ENCODE measurements at regions not wholly inside any gene's neighbourhood (a gene's known extent, or its start where the extent isn't known, plus 50 kb on each side); places are given as distances from the start of the nearest gene placed in this dataset.

DNA sequence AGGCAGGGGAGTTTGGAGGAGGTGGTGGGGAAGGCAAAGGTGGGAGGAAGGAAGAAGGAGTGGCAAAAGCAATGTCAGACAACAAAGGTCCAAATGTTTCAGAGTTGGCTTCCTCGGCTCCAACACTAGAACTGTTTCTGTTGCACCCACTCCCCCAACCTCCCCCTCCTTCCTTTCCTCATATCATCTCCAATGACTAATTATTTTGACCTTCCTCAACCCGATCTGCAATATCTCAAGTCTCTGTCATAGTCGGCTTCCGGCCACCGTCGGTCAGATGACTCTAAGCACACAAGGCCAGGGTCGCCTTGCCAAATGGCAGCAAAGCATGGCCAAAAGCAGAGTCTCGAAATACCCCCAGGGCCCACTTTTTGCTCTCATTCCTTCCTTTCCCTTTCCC, 637.0 kb upstream of the TBX3 start:
- Mint-ChIP-seq H3K4me3 (no peak overlapping the region), H3K4me1 (ENCODE audit: low read depth) (peaks cover 2% of the 10 kb centered on the region), H3K9me3 (peaks cover 14% of the 10 kb centered on the region), H3K36me3 (ENCODE audit: insufficient read depth) (no peaks in the 10 kb centered on the region), H3K27me3 (ENCODE audit: low read depth) (no peaks in the 10 kb centered on the region)
- DNase-seq (no peak), ATAC-seq (no peak)

DNA sequence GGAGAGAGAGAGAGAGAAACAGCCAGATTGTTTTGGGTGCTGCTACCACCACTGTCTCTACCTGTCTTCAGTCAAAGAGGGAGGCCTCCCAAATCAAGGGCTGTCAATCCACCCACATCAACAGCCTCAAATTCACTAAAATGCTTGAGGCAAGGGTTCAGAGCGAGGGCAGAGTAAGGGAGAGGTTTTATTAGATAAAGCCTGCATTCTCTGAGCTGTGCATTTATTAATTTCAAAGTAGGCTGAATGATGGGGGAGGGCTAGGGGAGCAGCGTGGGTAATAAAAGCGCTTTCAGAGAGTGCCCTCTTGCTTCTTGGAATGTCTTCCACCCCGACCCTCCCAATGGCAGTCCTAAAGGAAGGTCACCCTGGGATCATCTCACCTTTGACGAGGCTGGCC, 636.5 kb upstream of the TBX3 start:
- no peak for ATAC-seq
- Mint-ChIP-seq H3K4me3 (no peak overlapping the region), H3K27me3 (ENCODE audit: low read depth) (no peaks in the 10 kb centered on the region), H3K9me3 (peaks cover 14% of the 10 kb centered on the region), H3K36me3 (ENCODE audit: insufficient read depth) (no peaks in the 10 kb centered on the region), H3K4me1 (ENCODE audit: low read depth) (peaks cover 2% of the 10 kb centered on the region)
- DNase-seq = no peak

DNA sequence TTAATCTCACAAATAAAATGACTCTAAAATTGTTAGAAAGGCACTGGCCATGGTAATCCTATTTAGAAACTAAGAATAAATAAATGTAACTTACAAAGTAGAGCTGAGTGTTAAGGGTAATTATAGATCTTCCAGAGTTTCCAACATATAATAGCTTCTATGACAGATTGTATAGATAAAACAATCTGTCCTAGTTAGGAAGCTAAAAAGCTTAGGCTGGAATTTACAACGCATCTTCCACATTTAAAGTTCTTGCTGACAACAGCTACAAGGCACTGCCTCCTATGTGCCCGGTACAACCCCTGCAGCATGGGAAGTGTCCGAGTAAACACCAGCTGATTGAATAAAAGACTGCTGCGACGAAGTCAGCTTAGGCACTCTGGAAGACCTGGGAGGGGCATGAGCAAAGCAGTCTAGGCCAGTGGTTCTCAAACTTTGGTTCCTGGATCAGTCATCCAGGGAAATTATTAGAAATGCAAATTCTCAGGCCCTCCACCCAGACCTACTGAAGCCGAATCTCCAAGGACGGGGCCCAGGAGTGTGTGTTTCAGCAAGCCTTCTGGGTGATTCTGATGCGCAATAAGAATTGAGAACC, 635.6 kb upstream of the TBX3 start:
- DNase-seq = no peak
- Mint-ChIP-seq H3K36me3 (ENCODE audit: insufficient read depth) (no peaks in the 10 kb centered on the region), H3K4me3 (no peak overlapping the region), H3K27me3 (ENCODE audit: low read depth) (no peaks in the 10 kb centered on the region), H3K9me3 (peaks cover 8% of the 10 kb centered on the region), H3K4me1 (ENCODE audit: low read depth) (peaks cover 2% of the 10 kb centered on the region)
- ATAC-seq = no peak

DNA sequence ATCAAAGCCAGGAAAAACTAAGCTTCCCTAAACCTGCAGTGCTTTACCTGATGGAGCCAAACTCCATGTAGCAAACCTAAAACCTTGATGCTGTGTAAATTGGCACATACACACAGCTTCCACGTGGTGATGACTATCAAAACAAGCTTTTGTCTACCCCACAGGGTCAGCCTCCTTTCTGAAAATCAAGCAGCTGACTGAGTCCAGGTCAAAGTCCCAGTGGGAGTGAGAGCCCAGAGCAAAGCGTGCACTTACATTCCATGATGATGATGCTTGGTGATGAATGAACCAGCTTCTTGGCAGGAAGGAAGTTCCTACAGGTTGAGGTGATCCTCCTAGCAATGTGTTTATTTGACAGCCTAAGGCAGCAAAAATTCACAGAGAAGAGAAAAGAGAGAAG, 630.0 kb upstream of the TBX3 start:
- Mint-ChIP-seq H3K4me1 (ENCODE audit: low read depth) (no peaks in the 10 kb centered on the region), H3K4me3 (no peak overlapping the region), H3K27me3 (ENCODE audit: low read depth) (no peaks in the 10 kb centered on the region), H3K9me3 (peaks cover 12% of the 10 kb centered on the region), H3K36me3 (ENCODE audit: insufficient read depth) (no peaks in the 10 kb centered on the region)
- ATAC-seq (no peak), DNase-seq (no peak)

DNA sequence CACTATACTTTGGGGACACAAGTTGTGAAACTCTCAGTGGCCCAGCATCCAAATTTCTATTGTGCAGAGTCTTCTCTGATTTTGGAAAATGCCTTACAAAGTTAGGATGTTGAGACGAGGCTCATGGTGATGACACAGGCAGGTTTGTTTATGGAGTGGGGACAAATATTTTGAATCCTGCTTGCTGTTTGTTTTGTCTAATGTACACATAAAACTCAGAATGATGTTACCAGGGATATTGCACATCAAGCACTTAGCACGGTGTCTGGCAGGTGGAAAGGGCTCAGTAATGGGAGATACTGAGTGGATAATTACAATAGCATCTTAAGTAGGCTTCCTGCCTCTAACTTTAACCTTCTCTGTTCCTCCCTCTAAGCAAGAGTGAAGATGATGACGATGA, 628.9 kb upstream of the TBX3 start:
- Mint-ChIP-seq H3K9me3 (peaks cover 12% of the 10 kb centered on the region), H3K4me1 (ENCODE audit: low read depth) (no peaks in the 10 kb centered on the region)
- DNase-seq = no peak

DNA sequence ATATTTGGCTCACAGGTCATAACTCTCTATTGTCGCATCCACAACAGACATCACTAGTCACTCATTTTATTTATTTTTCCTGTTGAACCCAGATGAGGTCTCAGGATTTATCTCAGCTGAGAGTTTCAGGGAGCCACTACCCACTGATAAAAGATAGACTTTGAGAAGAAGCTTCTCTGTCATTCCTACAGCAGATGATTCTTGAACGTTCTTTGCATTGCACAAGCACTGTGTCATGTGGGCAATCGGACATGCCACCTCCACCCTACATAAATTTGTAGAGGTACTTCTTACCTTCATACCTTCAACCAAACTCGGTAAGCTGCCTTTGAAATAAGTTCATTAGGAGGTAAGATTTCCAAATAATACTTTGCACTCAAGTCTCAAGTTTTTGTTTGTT, 627.9 kb upstream of the TBX3 start:
- H3K27me3 Mint-ChIP-seq (ENCODE audit: low read depth) = no peaks in the 10 kb centered on the region
- H3K4me1 Mint-ChIP-seq (ENCODE audit: low read depth) = no peaks in the 10 kb centered on the region
- no peak for DNase-seq
- H3K4me3 Mint-ChIP-seq = no peak overlapping the region
- no peaks in the 10 kb centered on the region for H3K36me3 Mint-ChIP-seq (ENCODE audit: insufficient read depth)
- ATAC-seq = no peak
- H3K9me3 Mint-ChIP-seq = peaks cover 12% of the 10 kb centered on the region

More for the DNA sequence above, 628.9 kb upstream of the TBX3 start:
- no peaks in the 10 kb centered on the region for H3K27me3 Mint-ChIP-seq (ENCODE audit: low read depth)
- no peak for ATAC-seq
- H3K4me3 Mint-ChIP-seq = no peak overlapping the region
- no peaks in the 10 kb centered on the region for H3K36me3 Mint-ChIP-seq (ENCODE audit: insufficient read depth)

DNA sequence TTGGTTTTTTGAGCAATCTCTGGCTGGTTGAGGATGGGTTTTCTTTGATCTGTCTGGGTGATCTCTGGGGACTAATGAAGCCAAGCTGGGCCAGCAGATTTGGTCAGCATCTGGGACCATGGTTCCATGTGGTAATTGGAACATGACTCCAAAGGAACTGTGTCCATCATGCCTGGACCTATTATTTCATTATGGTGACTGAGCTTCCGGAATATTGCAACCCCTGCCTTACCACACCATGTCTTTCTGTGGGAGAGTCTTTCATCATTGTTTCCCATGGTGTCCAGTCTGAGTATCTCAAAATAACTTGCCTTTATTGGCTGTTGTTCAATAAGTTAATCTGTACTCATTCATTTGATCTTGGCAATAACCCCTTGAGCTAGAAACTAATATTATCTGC, 624.9 kb upstream of the TBX3 start:
- no peaks in the 10 kb centered on the region for H3K4me1 Mint-ChIP-seq (ENCODE audit: low read depth)
- ATAC-seq (no peak), DNase-seq (no peak)
- no peak overlapping the region for H3K4me3 Mint-ChIP-seq
- no peaks in the 10 kb centered on the region for H3K36me3 Mint-ChIP-seq (ENCODE audit: insufficient read depth)
- H3K27me3 Mint-ChIP-seq (ENCODE audit: low read depth) = no peaks in the 10 kb centered on the region
- peaks cover 6% of the 10 kb centered on the region for H3K9me3 Mint-ChIP-seq

DNA sequence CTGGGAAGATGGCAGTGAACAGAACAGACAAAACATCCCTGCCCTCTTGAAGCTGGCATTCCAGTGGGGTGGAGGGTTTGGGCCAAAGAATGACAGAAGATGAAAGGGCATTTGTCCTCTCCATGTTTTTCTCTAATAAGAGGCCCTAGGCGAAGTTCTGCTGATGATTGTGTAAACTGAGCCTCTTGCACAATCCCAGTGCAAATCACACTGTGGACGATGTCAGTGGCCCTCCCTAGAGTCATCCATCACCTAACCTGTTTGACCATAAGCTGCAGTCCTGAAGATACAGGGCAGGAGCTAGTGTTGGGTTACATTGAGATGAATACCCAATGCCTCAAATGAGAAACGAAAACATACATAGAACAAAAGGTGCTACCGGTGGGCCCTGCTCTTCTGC, 622.4 kb upstream of the TBX3 start:
- no peak for ATAC-seq
- peaks cover 8% of the 10 kb centered on the region for H3K9me3 Mint-ChIP-seq
- no peaks in the 10 kb centered on the region for H3K4me1 Mint-ChIP-seq (ENCODE audit: low read depth)
- no peak for DNase-seq
- no peak overlapping the region for H3K4me3 Mint-ChIP-seq
- H3K27me3 Mint-ChIP-seq (ENCODE audit: low read depth) = no peaks in the 10 kb centered on the region
- no peaks in the 10 kb centered on the region for H3K36me3 Mint-ChIP-seq (ENCODE audit: insufficient read depth)

DNA sequence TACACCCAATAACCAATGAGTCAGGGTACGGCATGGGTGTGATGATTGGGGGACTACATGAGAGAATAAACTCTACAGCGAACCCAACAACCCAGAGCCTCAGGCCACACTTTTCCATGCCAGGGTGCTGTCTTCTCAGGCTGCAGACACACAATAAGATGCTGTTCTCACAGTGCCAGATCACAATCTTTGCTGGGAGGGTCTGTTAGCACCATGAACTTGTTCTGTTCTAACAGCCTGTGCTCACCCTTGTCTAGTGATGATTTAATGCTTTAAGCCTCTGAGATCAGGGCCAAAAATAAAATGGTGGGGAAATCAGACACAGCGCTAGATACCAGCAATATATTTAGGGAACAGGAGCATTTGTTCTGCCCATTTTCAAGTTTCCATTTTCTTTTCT, 621.9 kb upstream of the TBX3 start:
- H3K27me3 Mint-ChIP-seq (ENCODE audit: low read depth) = no peaks in the 10 kb centered on the region
- no peaks in the 10 kb centered on the region for H3K36me3 Mint-ChIP-seq (ENCODE audit: insufficient read depth)
- ATAC-seq = no peak
- peaks cover 5% of the 10 kb centered on the region for H3K9me3 Mint-ChIP-seq
- no peak for DNase-seq
- H3K4me1 Mint-ChIP-seq (ENCODE audit: low read depth) = no peaks in the 10 kb centered on the region
- H3K4me3 Mint-ChIP-seq = no peak overlapping the region

DNA sequence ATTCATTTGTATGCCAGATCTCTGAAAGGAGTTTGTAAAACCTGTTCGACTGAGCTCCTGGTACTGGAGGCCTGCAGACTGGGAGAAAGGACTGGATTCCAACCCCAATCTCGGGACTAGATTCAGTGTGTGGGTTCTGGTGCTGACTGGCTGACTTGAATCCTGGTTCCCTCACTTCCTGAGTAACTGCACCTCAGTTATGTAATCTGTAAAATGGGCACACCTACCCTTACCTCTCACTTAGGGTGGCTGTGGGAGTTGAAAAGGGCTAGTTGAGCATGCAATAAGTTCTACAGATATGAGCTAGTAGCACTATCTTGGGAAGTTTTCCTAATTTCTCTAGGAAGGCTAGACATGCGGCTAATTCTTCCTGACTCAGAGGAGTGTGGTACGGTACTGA, 621.3 kb upstream of the TBX3 start:
- no peaks in the 10 kb centered on the region for H3K27me3 Mint-ChIP-seq (ENCODE audit: low read depth)
- H3K36me3 Mint-ChIP-seq (ENCODE audit: insufficient read depth) = no peaks in the 10 kb centered on the region
- H3K4me3 Mint-ChIP-seq = no peak overlapping the region
- no peaks in the 10 kb centered on the region for H3K4me1 Mint-ChIP-seq (ENCODE audit: low read depth)
- ATAC-seq = no peak
- DNase-seq = no peak
- H3K9me3 Mint-ChIP-seq = peaks cover 3% of the 10 kb centered on the region

DNA sequence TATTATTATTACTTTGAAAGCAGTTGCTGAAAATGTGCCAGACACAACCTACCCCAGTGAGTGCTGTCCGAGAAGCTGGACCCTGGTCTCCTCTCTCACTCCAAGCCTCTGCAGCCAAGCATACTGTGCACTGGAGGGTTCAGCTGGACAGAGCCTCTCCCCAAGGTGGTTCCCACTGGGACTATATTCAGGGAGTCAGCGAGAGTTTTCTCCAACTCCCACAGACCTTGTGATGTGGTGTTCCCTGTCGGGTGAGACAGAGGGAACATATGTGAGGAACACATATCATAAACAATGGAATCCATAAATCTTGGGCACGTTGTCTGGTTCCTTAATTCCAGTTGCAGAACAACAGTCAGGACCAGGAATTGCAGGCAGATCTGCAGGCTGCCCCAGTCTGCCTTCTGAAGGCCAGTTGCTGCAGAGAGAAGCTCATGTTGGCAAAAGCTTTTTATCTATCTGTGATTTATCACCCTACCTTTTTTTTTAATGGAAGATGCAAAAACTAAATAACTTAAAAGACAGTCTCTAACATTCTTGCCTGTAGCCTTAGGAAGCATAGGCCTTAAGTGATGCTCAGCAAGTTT, 619.8 kb upstream of the TBX3 start:
- no peaks in the 10 kb centered on the region for H3K27me3 Mint-ChIP-seq (ENCODE audit: low read depth)
- DNase-seq (no peak), ATAC-seq (no peak)
- H3K4me3 Mint-ChIP-seq = no peak overlapping the region
- H3K9me3 Mint-ChIP-seq = peaks cover 3% of the 10 kb centered on the region
- H3K36me3 Mint-ChIP-seq (ENCODE audit: insufficient read depth) = no peaks in the 10 kb centered on the region
- H3K4me1 Mint-ChIP-seq (ENCODE audit: low read depth) = no peaks in the 10 kb centered on the region

DNA sequence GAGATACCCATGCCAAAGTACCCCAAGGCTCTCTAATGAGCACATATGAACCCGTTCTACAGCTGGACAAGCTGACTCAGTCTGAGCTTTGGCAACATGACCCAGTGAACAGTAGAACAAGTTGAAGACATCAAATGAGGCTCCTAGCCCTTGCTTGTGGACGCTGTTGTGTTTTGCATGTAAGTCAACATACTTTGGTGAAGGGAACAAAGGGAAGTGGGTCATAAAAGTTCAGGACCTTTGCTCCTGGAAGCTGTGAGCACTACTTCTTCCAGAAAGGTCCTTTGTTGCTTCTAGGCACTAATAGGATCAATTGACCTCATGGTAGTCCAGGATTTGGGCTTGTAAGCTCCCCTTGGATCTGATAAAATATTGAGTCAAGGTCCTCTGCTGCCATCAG, 613.5 kb upstream of the TBX3 start:
- no peak overlapping the region for H3K4me3 Mint-ChIP-seq
- DNase-seq (no peak), ATAC-seq (no peak)
- peaks cover 3% of the 10 kb centered on the region for H3K9me3 Mint-ChIP-seq
- no peaks in the 10 kb centered on the region for H3K4me1 Mint-ChIP-seq (ENCODE audit: low read depth)
- no peaks in the 10 kb centered on the region for H3K27me3 Mint-ChIP-seq (ENCODE audit: low read depth)
- H3K36me3 Mint-ChIP-seq (ENCODE audit: insufficient read depth) = no peaks in the 10 kb centered on the region

DNA sequence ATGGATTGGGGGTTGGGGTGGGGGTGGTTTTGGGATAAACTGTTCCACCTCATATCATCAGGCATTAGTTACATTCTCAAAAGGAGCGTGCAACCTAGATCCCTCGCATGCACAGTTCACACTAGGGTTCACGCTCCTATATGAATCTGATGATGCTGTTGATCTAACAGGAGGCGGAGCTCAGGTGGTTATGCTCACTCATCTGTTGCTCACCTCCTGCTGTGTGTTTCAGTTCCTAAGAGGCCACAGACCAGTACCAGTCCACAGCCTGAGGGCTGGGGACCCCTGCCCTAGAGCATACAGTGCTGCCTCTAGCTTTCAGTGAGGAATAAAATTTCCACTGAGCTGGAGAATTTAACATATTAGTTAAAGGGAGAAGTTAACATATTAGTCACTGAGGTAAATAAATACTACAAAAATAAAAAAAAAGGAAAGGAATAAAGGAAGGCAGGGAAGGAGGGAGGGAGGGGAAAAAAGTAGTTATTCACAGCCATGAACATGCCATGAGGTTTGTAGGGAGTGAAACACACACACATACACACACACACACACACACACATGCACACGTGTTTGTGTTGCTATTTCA, 612.7 kb upstream of the TBX3 start:
- no peak for ATAC-seq
- H3K36me3 Mint-ChIP-seq (ENCODE audit: insufficient read depth) = no peaks in the 10 kb centered on the region
- no peaks in the 10 kb centered on the region for H3K4me1 Mint-ChIP-seq (ENCODE audit: low read depth)
- no peak for DNase-seq
- H3K27me3 Mint-ChIP-seq (ENCODE audit: low read depth) = no peaks in the 10 kb centered on the region
- H3K9me3 Mint-ChIP-seq = peaks cover 3% of the 10 kb centered on the region
- H3K4me3 Mint-ChIP-seq = no peak overlapping the region

DNA sequence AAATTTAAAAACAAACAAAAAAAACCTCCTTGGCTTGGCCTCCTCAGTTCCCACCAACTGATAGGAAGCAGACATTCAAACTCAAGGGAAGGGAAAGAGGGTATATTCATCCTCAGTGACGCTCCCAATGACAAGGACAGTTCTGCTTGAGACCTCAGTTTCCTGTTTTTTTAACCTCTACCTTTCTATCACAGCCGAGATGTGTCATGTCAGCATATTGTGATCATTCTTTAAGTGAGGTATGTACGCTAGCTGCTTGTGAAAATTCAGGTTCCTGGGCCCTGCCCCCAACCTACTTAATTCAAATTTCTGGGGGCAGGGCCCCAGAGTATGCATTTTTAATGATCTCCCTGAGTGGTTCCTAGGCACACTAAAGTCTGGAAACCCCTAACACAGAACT, 611.9 kb upstream of the TBX3 start:
- no peak for DNase-seq
- ATAC-seq = no peak
- Mint-ChIP-seq H3K9me3 (peaks cover 3% of the 10 kb centered on the region), H3K36me3 (ENCODE audit: insufficient read depth) (no peaks in the 10 kb centered on the region), H3K4me3 (no peak overlapping the region), H3K27me3 (ENCODE audit: low read depth) (no peaks in the 10 kb centered on the region), H3K4me1 (ENCODE audit: low read depth) (no peaks in the 10 kb centered on the region)

DNA sequence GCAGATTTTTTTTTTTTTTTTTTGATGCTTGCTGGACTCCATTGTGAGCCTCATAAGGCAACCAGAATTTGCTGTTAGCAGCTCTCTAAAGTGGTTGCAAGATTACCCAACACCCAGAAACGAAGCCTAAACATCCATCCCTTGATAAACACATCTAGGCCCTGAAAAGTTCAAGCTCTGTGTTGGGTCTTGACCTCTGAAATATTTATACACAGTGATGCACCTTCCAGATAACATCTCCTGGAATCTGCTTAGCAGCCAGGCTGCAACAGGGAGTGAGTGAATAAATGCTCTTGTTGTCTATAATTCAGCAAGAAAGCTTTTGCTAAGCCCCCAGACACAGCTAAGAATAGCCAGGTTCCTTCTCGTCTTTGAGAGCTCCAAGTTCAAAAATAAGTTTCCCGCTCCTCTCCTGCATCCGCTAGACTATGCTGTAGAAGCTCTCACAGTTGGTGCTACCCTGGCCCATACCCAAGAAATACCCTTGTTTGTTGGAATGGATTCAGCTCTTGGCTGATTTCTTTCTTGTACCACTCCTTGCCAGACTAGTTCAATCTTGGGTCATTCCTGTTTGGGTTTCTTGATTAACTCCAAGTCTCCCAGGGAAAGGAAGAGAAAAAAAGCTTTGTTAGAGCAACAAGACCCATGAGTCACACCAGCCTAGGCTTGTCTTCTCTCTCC, 610.6 kb upstream of the TBX3 start:
- DNase-seq = no peak

More for the DNA sequence above, 610.6 kb upstream of the TBX3 start:
- no peak for ATAC-seq
- H3K4me3 Mint-ChIP-seq = no peak overlapping the region
- H3K9me3 Mint-ChIP-seq = peaks cover 3% of the 10 kb centered on the region
- no peaks in the 10 kb centered on the region for H3K36me3 Mint-ChIP-seq (ENCODE audit: insufficient read depth)
- H3K4me1 Mint-ChIP-seq (ENCODE audit: low read depth) = no peaks in the 10 kb centered on the region
- no peaks in the 10 kb centered on the region for H3K27me3 Mint-ChIP-seq (ENCODE audit: low read depth)
